GM19455 (cell line): ENCODE measurements at regions not wholly inside any gene's neighbourhood (a gene's known extent, or its start where the extent isn't known, plus 50 kb on each side); places are given as distances from the start of the nearest gene placed in this dataset.
"Not testable (repeated sequence)": the region's sequence is repeated elsewhere in the genome, so short reads cannot be mapped to it uniquely, and the experiment has no call there.

Experiments used
- ATAC-seq: cut with Tn5 transposase; IDR thresholded peaks from one replicate; pipeline ENCODE4 v1.9.1; 2021; ENCODE audit not compliant: unreplicated experiment

DNA sequence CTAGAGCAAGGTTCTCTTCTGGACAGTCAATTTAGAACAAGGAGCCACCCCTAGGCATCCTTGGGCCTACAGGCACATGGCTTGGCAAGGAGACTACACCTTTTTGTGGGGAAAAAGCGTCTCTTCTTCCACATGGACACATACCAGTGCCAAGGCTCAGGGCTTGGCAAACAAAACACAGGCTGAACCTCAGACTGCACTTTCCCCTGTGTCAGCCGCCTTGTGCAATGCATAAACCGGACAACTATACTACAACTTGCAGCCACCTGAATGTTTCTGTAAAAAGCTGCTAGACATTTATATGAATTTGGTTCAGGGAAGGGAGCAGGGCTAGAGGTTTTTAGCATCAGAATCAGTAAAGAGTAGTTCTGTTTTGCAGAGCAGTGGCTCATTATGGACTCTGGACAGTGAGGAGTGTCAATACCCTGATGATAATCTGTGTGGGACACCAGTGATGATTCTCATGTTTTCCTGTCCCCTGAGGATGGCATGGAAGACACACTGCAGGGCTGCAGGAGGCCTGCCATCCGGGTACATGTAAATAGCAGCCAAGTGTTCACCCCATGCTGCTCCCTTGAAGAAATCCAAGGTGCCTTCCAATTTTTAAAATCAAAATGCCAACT is 118.9 kb downstream of the GATA3 start:
- ATAC-seq = no peak

DNA sequence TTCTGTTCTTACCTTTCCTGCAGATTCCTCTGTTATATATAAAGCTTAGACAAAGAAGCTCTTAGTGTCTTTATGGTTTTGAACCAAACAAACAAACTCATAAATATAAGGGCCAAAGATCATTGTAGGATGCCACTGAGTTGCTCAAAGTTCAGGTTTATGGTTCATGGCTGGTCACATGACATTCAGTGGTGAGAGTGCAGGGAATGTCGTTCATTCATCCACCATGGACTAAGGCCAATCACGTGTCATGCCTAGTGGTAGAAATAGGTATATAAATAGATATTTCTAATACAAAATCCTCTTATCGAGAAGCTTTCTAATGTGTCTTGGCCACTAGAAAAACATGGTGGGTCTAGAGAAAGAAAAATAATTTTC is 119.4 kb downstream of the GATA3 start:
- no peak for ATAC-seq

DNA sequence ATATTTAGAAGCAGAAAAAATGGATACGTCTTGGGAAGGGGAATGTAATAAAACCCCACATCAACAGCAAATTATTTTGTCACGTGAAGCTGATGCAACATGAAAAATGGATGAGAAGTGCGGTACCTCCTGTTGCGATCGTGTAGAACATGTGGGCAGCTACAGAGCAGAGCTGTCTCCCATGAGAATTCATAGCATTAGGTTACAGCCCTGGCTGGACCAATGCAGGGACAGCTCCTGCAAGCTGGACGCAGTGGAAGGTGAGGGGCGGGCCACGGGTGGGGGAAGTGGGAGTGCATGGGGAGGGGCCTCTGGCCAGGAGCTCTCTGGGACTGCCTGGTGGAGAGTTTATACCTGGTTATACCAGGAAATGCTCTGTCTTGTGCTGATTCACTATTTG is 120.3 kb downstream of the GATA3 start:
- no peak for ATAC-seq

DNA sequence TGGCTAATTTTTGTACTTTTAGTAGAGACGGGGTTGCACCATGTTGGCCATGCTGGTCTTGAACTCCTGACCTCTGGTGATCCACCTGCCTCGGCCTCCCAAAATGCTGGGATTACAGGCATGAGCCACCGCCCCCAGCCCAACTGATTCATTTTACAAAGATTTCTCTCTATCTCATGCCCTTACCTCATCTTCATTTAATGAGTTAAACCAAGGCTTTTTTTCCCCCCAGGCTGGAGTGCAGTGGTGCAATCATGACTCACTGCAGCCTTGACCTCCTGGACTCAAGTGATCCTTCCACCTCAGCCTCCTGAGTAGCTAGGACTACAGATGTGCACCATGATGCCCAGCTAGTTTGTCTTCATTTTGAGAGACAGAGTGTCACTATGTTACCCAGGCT is 123.0 kb downstream of the GATA3 start:
- not testable (repeated sequence) for ATAC-seq

DNA sequence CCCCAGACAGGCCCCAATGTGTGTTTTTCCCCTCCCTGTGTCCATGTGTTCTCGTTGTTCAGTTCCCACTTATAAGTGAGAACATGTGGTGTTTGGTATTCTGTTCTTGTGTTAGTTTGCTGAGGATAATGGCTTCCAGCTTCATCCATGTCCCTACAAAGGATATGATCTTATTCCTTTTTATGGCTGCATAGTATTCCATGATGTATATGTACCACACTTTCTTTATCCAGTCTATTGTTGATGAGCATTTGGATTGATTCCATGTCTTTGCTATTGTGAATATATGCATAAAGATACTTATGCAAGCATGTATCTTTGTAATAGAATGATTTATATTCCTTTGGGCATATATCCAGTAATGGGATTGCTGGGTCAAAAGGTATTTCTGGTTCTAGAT is 125.3 kb downstream of the GATA3 start:
- ATAC-seq = not testable (repeated sequence)

DNA sequence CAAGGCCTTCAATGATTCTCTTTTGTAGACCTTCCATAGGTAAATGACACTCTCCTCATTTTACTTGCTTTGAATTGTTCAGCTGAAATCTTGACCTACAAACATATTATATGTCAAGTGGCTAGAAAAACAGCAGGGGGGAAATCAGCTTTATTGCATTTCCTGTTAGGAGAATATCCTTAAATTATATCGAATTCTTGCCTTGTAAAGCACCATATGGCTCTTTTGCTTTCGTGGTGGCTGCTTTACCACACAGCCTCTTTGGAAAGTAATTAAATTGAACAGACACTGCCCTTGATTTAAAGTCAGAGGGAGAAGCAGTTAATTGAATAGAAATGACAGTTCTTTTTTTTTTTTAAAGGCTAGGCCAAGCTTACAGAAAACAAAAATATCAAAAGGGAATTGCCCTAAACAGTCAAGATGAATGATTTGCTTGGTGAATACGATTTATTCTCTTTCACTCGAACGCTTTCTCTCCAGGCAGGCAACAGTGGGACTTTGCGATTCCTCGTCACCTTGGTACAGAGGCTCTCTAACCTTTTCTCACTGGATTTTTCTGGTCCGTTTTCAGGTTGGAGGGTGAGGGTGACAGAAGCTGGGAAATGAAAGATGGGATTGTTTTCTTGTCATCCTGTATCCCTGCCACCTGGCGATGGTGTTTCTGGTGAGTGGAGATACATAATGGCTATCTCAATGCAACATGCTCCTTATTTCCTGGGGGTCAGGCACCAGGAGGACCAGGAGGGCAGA is 126.0 kb downstream of the GATA3 start:
- no peak for ATAC-seq

DNA sequence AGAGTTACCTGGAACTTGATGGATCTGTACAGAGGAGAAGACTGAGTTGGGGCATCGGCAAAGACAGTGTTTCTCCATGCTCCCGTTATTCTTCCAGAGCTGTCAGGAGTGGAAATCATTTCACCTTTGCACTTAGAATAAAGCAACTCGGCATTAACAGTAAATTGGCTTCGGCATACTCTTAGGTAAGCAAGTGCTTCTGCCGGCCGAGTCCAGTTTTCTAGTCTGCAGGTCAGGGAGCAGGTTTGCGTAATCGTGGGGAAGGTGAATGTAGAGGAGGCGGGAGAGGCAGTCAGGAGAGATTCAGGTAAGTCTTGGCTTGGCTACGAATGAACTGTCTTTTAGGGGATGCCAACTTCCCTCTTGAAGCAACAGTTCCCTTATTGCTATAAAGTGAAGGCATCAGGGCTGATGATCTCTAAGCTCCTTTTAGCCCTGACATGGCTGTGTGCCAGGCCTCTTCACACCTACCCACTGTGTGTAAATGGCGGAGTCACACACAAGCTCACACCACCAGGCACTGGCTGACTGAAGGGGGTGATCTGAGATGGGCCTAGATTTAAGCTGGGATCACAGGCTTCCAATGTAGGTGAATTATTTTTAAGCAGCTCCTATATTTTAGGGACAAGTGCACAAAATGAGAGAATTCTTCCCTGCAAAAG is 127.1 kb downstream of the GATA3 start:
- no peak for ATAC-seq

DNA sequence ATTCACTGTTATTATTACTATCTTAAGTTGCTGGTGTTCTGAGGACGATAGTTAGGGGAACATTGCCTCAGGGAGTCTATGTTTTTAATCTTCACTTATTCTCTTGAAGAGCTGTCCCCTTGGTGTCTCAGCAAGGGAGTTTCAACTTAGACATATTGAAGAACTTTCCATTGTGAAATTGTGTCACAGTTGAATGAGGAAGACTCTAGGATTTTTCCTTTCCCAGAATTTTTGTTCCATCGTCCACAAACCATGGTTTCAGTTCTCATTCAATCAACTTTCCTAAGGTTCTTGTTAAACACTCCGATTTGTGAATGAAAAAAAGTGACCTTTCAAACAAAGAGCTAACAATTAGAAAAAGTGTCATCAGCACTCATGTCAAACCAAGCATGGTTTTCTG is 128.3 kb downstream of the GATA3 start:
- ATAC-seq = no peak

DNA sequence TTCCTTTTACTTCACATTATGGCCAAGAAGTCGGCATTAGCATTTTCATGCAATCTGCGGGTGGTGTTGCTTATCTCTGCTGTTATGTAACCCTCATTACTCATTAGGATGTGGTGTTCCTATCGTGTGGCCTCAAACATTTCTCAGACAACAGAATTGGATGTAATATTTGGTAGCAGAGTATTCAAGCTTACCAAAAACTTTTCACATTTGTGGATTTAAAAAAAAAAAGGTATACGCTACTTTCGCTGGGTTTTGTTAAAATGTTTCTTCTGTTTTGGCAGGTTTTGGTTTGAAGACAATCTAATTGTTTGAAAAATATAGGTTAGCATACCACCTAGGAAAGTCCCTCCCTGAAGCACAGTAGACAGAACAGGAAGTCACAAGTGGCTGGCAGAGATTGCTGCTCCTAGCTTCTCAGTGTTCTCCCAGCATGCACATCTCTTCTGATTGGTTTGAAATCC is 128.8 kb downstream of the GATA3 start:
- no peak for ATAC-seq

DNA sequence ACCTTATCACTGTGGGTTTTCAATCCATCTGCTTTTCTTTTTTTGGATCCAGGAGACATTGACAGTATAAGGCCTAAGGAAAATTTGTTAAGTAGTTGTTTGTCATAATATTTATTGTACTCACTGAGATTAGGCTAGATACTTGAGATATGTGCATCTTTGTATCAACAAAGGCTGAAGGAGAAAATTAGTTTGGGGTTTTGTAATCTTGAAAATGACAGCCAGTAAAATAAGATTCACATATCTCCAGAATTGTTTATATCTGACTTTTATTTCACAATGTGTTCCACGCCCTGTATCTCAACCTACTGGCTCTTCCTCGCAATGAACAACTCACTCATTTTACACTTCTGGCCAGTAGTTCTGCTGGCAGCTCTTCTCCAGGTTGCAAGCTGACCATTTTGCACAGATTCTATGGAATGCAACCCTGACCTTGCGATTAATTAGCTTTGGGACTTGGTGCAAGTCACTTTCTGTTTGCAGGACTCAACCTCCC is 132.7 kb downstream of the GATA3 start:
- ATAC-seq = no peak

DNA sequence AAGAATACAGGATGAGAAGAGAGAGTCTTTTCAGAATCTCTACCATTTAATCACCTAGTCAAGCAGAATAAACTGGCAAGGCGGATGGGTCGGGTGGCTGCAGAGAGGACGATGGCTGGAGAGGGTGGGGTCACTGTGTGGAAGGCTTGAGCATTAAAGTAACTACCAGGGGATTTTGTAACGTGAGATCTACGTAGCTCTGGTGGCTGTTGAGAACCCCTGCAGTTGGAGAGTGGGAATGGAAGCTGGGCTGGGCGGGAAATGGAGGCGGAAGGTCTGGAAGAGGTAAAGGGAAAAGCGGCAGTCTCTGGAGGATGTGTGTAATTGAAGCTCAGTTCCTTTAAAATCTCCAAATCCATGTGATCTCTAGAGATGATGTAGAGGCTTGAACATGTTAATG is 135.0 kb downstream of the GATA3 start:
- ATAC-seq = no peak

DNA sequence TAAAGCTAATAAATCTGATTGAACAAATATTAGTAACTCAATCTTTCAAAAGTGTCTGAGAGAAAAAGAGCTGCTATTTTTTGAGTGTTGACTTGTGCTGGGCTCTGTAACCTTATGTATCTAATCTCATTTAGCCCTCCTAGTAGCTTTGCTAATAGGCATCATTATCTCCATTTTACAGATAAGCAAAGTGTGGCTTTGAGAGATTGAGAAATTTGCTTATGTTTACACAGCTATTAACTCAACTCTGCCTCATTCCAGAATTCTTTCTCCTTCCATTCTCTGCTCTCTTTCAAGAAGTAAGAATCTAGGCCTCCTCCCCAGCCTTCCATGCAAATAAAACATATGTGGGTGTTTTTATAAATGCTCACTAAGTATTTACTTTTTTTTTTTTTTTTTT is 137.8 kb downstream of the GATA3 start:
- ATAC-seq = no peak

DNA sequence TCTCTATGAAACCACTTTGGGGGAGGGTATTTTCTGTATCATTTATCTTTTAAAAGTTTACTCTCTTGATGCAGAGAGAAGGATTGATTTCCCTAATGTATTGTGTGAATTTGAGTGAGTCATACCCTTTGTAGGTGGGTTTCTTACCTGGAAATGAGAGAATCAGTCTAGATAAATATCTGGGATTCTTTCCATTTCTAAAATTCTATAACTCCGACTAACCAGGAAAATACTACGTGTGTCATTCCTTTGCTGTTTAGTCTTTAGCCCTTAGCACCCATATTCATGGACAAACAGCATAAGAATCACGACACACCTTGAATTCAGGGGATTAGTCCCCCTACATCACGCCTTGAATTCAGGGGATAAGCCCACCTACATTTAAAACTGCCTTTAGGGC is 139.1 kb downstream of the GATA3 start:
- ATAC-seq = no peak

DNA sequence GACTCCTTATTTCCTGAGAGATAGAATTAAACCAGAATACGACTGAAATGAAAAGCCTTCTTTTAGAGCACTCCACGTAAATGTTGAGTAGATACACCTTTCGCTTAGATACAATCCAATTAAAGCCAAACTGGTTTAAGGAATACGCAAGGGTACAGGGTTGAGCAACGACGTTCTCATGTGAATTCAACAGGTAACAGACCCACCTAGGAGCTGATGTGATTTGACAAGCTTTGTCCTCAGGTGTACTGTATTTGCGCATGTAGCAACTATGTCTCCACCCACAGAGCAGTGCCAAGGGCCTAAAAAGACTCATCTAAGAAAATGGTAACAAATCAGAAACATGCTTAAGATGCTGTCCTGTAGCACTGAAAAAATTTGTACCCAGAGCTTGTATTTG is 139.6 kb downstream of the GATA3 start:
- no peak for ATAC-seq

DNA sequence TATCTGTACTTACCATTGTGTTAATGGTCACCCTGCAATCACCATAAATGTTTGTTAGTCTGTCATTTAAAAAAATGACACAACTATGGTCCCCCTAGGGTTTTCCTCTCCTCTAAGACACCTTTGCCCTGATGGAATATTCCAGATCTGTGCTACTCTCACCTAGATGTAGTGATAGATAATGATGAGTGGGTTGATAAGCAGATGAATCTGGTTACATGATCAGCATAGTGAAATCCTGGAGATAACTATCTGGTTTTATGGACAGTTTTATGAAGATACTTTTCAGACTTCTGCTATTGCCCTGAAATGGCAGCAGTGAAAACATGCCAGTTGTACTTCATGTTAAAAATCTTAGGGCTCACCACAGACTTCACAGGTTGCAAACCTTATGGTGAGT is 152.4 kb downstream of the GATA3 start:
- ATAC-seq = no peak

DNA sequence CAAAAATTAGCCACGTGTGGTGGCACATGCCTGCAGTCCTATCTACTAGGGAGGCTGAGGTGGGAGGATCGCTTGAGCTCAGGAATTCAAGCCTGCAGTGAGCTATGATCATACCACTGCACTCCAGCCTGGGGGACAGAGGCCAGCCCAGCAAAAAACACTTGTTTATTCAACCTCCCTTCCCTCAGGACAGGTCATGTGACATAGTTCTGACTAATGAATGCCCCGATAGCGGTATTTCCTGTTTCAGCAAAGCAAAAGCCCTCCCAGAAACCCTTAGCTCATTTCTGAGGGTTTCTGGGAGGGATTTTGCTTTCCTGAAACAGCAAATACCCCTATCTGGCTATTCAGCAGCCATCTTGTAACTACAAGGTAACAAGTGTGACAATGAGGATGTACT is 157.1 kb downstream of the GATA3 start:
- no peak for ATAC-seq

DNA sequence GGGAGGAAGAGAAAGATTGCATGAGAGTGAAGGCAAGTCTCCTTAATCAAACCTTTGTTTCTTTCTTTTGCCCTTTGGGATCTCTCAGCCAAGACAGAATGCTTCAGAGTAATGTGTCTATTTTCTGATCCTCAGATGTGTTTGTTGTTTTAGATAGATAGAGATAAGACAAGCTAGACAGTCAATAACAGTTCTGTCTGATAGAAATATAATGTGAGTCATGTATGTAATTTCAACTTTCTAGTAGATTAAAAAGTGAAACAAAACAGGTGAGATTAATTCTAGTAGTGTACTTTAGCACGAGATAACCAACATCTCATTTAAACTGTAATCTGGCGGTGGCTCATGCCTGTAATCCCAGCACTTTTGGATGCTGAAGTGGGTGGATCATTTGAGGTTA is 159.2 kb downstream of the GATA3 start:
- no peak for ATAC-seq

DNA sequence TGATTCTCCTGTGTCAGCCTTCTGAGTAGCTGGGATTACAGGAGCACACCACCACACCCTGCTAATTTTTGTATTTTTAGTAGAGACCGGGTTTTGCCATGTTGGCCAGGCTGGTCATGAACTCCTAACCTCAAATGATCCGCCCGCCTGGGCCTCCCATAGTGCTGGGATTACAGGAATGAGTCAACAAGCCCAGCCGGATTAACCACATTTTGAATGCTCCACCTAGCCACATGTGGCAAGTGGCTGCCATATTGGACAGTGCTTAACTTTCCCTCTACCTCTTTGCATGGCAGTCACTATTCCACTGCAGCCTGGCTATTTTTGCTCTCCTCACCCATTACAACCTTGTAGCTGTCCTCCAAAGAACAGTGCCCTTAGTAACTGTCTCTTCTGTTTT is 160.1 kb downstream of the GATA3 start:
- ATAC-seq = no peak

DNA sequence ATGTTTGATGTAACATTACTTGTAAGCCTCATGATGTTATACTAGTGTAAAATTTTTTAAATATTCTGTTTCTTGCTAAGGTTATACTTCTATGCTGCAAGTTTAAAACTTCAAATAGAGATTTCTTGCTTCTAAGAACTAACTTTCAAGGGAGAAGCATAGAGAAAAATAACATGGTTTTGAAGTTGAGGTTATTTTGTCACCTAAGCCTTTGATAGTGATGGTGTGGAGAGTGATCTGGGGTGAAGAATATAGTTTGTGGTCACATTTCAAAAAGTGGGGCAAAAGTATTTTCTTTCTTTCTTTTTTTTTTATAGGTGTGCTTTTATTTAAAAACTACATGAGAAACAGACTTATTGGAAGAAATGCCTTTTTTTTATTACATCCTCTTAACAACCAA is 162.4 kb downstream of the GATA3 start:
- ATAC-seq = no peak

DNA sequence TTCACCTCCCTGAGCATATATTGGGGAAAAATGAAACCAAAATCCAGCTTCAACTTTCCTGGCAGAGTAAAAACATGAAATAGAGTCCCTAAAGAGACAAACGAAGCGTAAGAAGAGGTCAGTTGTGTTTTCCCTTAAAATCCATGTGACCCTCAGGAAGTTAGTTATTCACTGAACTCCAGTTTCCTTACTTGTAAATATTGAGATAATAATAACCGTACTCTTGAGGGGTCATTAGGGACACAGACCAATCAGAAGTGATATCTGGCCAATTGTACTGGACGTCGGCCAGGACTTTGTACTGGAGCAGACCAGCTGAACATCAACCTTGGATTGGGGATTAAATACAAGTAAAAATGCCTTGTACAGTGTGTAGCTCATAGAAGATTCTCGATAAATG is 167.0 kb downstream of the GATA3 start:
- no peak for ATAC-seq

DNA sequence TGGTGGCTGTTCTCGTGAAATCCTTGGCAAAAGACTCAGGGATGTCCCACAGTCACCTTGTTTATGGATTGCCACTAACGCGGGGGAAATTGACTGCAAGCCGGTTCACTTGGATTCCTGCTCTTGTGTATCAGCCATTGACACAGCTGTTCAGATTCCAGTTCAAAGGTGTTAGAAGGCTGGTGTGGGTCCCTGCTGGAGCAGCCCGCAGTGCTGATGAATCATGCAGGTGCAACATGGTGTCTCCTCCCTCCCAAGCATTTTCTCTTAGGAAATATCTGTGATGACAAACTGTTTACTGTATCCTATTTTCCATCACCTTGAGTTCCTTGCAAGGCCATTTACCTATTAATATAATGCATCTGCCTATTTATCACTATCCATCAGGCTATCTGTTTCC is 170.1 kb downstream of the GATA3 start:
- no peak for ATAC-seq

DNA sequence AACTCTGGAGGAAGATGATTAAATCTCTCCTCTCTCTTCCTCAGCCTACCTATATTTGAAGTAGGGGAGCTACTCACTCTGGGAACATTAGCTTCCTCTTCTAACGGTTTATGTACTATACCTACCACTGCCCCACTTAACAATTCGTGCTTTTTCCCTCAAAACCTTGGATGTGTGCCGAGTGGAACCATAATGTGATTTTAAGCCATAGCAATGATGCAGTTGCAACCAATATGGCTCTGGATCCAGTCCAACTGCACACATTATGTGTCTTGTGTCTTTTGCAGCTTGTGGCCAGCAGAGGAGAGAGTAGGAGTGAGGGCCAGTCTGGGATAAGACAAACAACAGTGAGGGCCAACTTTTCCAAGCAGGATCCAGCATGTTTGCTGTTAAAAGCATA is 170.7 kb downstream of the GATA3 start:
- no peak for ATAC-seq
